ENCODE measurements at regions not wholly inside any gene's neighbourhood (a gene's known extent, or its start where the extent isn't known, plus 50 kb on each side); places are given as distances from the start of the nearest gene placed in this dataset.

- no peaks in the 10 kb centered on the region for H3K9me3 ChIP-seq (ENCODE audit: control insufficient read depth, low read length)
- no peak overlapping the region for H4K91ac ChIP-seq (ENCODE audit: low read length)
- H3K14ac ChIP-seq (ENCODE audit: low read length in 2 of 2) = no peak overlapping the region
- no peak overlapping the region for H2BK5ac ChIP-seq (ENCODE audit: low read depth, low read length, poor library complexity, severe bottlenecking)
- WGBS = 100% methylated on average over 1 of the region's 1 CpG
- H2BK15ac ChIP-seq (ENCODE audit: low read depth, poor library complexity, severe bottlenecking) = no peak overlapping the region
- no peak overlapping the region for H3K18ac ChIP-seq (ENCODE audit: low read depth in 1 of 2, low read length in 2 of 2)
- DNase-seq = no peak
- H4K8ac ChIP-seq (ENCODE audit: low read length) = no peak overlapping the region
- H2AFZ ChIP-seq (ENCODE audit: low read depth, low read length) = no peak overlapping the region
- no peak overlapping the region for H3K4me2 ChIP-seq (ENCODE audit: low read length, poor library complexity, severe bottlenecking)
- no peaks in the 10 kb centered on the region for H3K79me1 ChIP-seq (replicated peaks; ENCODE audit: low read length, poor library complexity, severe bottlenecking)
- no peak overlapping the region for H3K4me3 ChIP-seq (ENCODE audit: insufficient read depth in 1 of 2, low read depth in 1 of 2, low read length in 2 of 2)
- peak overlapping the region in 1 of 2 experiments; percentile 83 for H3K23ac ChIP-seq (ENCODE audit: low read length in 2 of 2)
- no peak overlapping the region for H3K4ac ChIP-seq (ENCODE audit: low read depth in 1 of 2, low read length in 2 of 2)
- no peak overlapping the region for H3K9ac ChIP-seq (ENCODE audit: low read length)
- H3K27me3 ChIP-seq (ENCODE audit: control insufficient read depth in 1 of 2, insufficient read depth in 1 of 2, low read length in 2 of 2) = no peaks in the 10 kb centered on the region
- no peak overlapping the region for H2AK5ac ChIP-seq (ENCODE audit: low read length, severe bottlenecking)
- H3K27ac ChIP-seq (ENCODE audit: low read length, poor library complexity, severe bottlenecking) = no peak overlapping the region
- H2BK12ac ChIP-seq (ENCODE audit: low read length in 2 of 2) = no peak overlapping the region
- no peaks in the 10 kb centered on the region for H3K36me3 ChIP-seq (ENCODE audit: control insufficient read depth in 1 of 2, insufficient read depth in 2 of 2, low read depth in 1 of 2, low read length in 2 of 2)
- no peak overlapping the region for H2BK120ac ChIP-seq (ENCODE audit: low read depth, low read length)
- no peaks in the 10 kb centered on the region for H3K4me1 ChIP-seq (ENCODE audit: control insufficient read depth, insufficient read depth, low read depth, low read length)
These were observed 79.1 kb upstream of the ETAA1 start for GRCh38 chr2:67318031-67318430.

DNA sequence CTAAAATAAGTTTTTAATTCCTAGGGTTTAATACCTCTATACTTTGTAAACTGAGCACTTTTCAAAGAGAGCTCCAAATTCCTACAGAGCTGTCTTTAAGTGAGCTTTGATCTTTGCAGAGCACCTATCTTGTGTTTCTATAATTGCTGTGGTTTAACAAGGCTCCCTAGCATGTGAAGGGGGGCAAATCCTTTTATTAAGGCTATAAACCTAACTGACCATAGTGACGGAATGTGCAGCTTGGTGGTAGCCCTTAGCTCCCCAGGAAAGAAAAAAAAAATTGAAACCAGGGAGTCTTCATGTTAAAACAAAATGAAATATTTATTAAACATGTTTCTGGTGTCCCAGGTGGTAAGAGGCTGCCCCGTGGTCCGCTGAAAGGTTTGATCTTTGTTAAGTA is 78.6 kb upstream of the ETAA1 start:
- H3K4me1 ChIP-seq (ENCODE audit: control insufficient read depth, insufficient read depth, low read depth, low read length) = no peaks in the 10 kb centered on the region
- no peak for DNase-seq
- H2AK5ac ChIP-seq (ENCODE audit: low read length, severe bottlenecking) = no peak overlapping the region
- no peaks in the 10 kb centered on the region for H3K79me1 ChIP-seq (replicated peaks; ENCODE audit: low read length, poor library complexity, severe bottlenecking)
- no peak overlapping the region for H3K27ac ChIP-seq (ENCODE audit: low read length, poor library complexity, severe bottlenecking)
- no peak overlapping the region for H3K14ac ChIP-seq (ENCODE audit: low read length in 2 of 2)
- H3K9me3 ChIP-seq (ENCODE audit: control insufficient read depth, low read length) = no peaks in the 10 kb centered on the region
- H3K36me3 ChIP-seq (ENCODE audit: control insufficient read depth in 1 of 2, insufficient read depth in 2 of 2, low read depth in 1 of 2, low read length in 2 of 2) = no peaks in the 10 kb centered on the region
- no peak overlapping the region for H2AFZ ChIP-seq (ENCODE audit: low read depth, low read length)
- no peak overlapping the region for H3K4me2 ChIP-seq (ENCODE audit: low read length, poor library complexity, severe bottlenecking)
- WGBS = 93% methylated on average over 3 of the region's 3 CpGs
- no peak overlapping the region for H4K8ac ChIP-seq (ENCODE audit: low read length)
- H2BK15ac ChIP-seq (ENCODE audit: low read depth, poor library complexity, severe bottlenecking) = no peak overlapping the region
- no peaks in the 10 kb centered on the region for H3K27me3 ChIP-seq (ENCODE audit: control insufficient read depth in 1 of 2, insufficient read depth in 1 of 2, low read length in 2 of 2)
- no peak overlapping the region for H3K4ac ChIP-seq (ENCODE audit: low read depth in 1 of 2, low read length in 2 of 2)
- H2BK5ac ChIP-seq (ENCODE audit: low read depth, low read length, poor library complexity, severe bottlenecking) = no peak overlapping the region
- no peak overlapping the region for H3K23ac ChIP-seq (ENCODE audit: low read length in 2 of 2)
- H2BK120ac ChIP-seq (ENCODE audit: low read depth, low read length) = no peak overlapping the region
- no peak overlapping the region for H3K18ac ChIP-seq (ENCODE audit: low read depth in 1 of 2, low read length in 2 of 2)
- no peak overlapping the region for H3K4me3 ChIP-seq (ENCODE audit: insufficient read depth in 1 of 2, low read depth in 1 of 2, low read length in 2 of 2)
- no peak overlapping the region for H3K9ac ChIP-seq (ENCODE audit: low read length)
- H2BK12ac ChIP-seq (ENCODE audit: low read length in 2 of 2) = no peak overlapping the region
- H4K91ac ChIP-seq (ENCODE audit: low read length) = no peak overlapping the region

DNA sequence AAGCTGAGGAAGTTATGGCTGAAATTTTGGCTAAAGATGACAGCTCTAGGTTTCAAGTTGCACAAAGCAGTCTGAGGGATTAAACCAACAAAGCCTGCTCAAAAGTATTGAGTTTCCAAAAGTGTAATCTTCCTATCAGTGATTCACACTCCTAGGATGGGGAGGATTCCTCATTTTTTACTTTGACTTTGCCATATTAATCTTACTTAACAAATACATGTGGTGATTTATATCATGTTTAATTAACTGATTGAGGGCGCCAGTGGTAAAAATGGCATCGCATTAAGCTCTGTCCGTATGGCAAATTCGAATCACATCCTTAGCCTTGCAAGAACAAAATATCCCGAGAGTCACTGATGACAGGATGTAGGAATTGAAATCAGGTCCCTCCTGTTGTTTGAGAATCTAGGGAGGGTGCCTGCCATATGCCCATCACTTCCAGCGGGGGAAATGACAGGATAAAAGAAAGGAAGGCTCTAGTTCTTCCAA is 78.1 kb upstream of the ETAA1 start:
- Histone ChIP-seq H3K18ac (ENCODE audit: low read depth in 1 of 2, low read length in 2 of 2) (no peak overlapping the region), H2AK5ac (ENCODE audit: low read length, severe bottlenecking) (no peak overlapping the region), H3K9ac (ENCODE audit: low read length) (no peak overlapping the region), H4K91ac (ENCODE audit: low read length) (no peak overlapping the region), H3K9me3 (ENCODE audit: control insufficient read depth, low read length) (no peaks in the 10 kb centered on the region), H3K23ac (ENCODE audit: low read length in 2 of 2) (no peak overlapping the region), H3K4me3 (ENCODE audit: insufficient read depth in 1 of 2, low read depth in 1 of 2, low read length in 2 of 2) (no peak overlapping the region), H2BK120ac (ENCODE audit: low read depth, low read length) (no peak overlapping the region), H3K27me3 (ENCODE audit: control insufficient read depth in 1 of 2, insufficient read depth in 1 of 2, low read length in 2 of 2) (no peaks in the 10 kb centered on the region), H4K8ac (ENCODE audit: low read length) (no peak overlapping the region), H3K4me1 (ENCODE audit: control insufficient read depth, insufficient read depth, low read depth, low read length) (no peaks in the 10 kb centered on the region), H3K27ac (ENCODE audit: low read length, poor library complexity, severe bottlenecking) (no peak overlapping the region), H3K4me2 (ENCODE audit: low read length, poor library complexity, severe bottlenecking) (no peak overlapping the region), H3K4ac (ENCODE audit: low read depth in 1 of 2, low read length in 2 of 2) (no peak overlapping the region), H3K79me1 (replicated peaks; ENCODE audit: low read length, poor library complexity, severe bottlenecking) (no peaks in the 10 kb centered on the region), H2AFZ (ENCODE audit: low read depth, low read length) (no peak overlapping the region), H3K14ac (ENCODE audit: low read length in 2 of 2) (no peak overlapping the region), H3K36me3 (ENCODE audit: control insufficient read depth in 1 of 2, insufficient read depth in 2 of 2, low read depth in 1 of 2, low read length in 2 of 2) (no peaks in the 10 kb centered on the region), H2BK5ac (ENCODE audit: low read depth, low read length, poor library complexity, severe bottlenecking) (no peak overlapping the region), H2BK12ac (ENCODE audit: low read length in 2 of 2) (no peak overlapping the region), H2BK15ac (ENCODE audit: low read depth, poor library complexity, severe bottlenecking) (no peak overlapping the region)
- WGBS = 91% methylated on average over 5 of the region's 6 CpGs
- no peak for DNase-seq

DNA sequence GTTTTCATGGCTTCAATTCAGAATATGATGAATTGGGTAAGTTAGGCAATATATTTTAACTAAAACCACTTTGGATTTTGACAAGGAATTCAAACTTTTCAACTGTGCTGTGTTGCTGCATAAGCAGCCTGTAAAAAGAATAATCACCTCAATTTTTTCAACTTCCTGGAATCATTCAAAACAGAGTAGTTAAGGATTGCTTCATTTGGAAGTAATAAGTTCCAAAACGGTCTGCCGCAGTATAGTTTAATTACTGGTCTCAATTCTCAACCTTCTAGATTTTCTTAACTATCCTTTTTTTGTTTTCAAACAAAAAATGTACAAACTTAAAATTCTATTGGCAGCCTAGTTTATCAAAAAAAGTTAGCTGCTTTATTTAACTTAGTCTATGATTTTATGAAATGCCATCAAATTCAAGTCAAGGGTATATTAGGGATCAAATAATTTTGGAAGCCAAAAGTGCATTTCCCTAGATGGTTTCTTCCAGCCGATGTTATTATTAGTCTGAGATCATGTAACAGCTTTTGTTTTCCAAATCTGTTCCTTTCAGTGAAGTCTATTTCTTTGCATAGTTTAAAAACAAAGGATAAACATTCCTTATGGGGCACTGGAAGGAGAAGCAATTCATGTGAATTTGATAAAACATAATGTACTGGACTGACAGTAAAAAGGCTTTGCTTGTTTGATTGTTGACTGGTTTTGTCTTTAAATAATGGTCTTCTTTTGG is 76.1 kb upstream of the ETAA1 start:
- no peak overlapping the region for H3K27ac ChIP-seq (ENCODE audit: low read length, poor library complexity, severe bottlenecking)
- H3K23ac ChIP-seq (ENCODE audit: low read length in 2 of 2) = no peak overlapping the region
- peak overlapping the region; percentile 10 for H3K9ac ChIP-seq (ENCODE audit: low read length)
- H2BK120ac ChIP-seq (ENCODE audit: low read depth, low read length) = no peak overlapping the region
- H3K4me1 ChIP-seq (ENCODE audit: control insufficient read depth, insufficient read depth, low read depth, low read length) = peaks cover 2% of the 10 kb centered on the region
- no peaks in the 10 kb centered on the region for H3K27me3 ChIP-seq (ENCODE audit: control insufficient read depth in 1 of 2, insufficient read depth in 1 of 2, low read length in 2 of 2)
- no peak overlapping the region for H2AK5ac ChIP-seq (ENCODE audit: low read length, severe bottlenecking)
- no peak overlapping the region for H3K18ac ChIP-seq (ENCODE audit: low read depth in 1 of 2, low read length in 2 of 2)
- H3K36me3 ChIP-seq (ENCODE audit: control insufficient read depth in 1 of 2, insufficient read depth in 2 of 2, low read depth in 1 of 2, low read length in 2 of 2) = no peaks in the 10 kb centered on the region
- DNase-seq = no peak
- no peak overlapping the region for H4K91ac ChIP-seq (ENCODE audit: low read length)
- no peak overlapping the region for H2BK5ac ChIP-seq (ENCODE audit: low read depth, low read length, poor library complexity, severe bottlenecking)
- no peak overlapping the region for H4K8ac ChIP-seq (ENCODE audit: low read length)
- no peaks in the 10 kb centered on the region for H3K79me1 ChIP-seq (replicated peaks; ENCODE audit: low read length, poor library complexity, severe bottlenecking)
- no peak overlapping the region for H2BK15ac ChIP-seq (ENCODE audit: low read depth, poor library complexity, severe bottlenecking)
- no peak overlapping the region for H3K4me2 ChIP-seq (ENCODE audit: low read length, poor library complexity, severe bottlenecking)
- no peak overlapping the region for H2BK12ac ChIP-seq (ENCODE audit: low read length in 2 of 2)
- H2AFZ ChIP-seq (ENCODE audit: low read depth, low read length) = no peak overlapping the region
- no peak overlapping the region for H3K4ac ChIP-seq (ENCODE audit: low read depth in 1 of 2, low read length in 2 of 2)
- no CpG with 5 or more reads among the region's 3 CpGs for WGBS
- no peak overlapping the region for H3K14ac ChIP-seq (ENCODE audit: low read length in 2 of 2)
- no peaks in the 10 kb centered on the region for H3K9me3 ChIP-seq (ENCODE audit: control insufficient read depth, low read length)
- H3K4me3 ChIP-seq (ENCODE audit: insufficient read depth in 1 of 2, low read depth in 1 of 2, low read length in 2 of 2) = no peak overlapping the region

Measured in mesenchymal stem cell (in vitro differentiated cells and primary cell).